Tibial artery (tissue), 4 donors: ENCODE measurements at regions not wholly inside any gene's neighbourhood (a gene's known extent, or its start where the extent isn't known, plus 50 kb on each side); places are given as distances from the start of the nearest gene placed in this dataset.
"Not testable (repeated sequence)": the region's sequence is repeated elsewhere in the genome, so short reads cannot be mapped to it uniquely, and the experiment has no call there.

ENCODE experiments used
- DNase-seq, 2 donors: peaks; one replicate each; pipeline ENCODE4 v3.0.0-alpha.2; 2019
- H3K27ac ChIP-seq, 2 donors: fragments of 200-600 bp; sonication (generic) in 1 of 2; 1 replicate in 1 of 2; 2 replicates in 1 of 2; pipeline ENCODE4 v1.5.1; 2018 to 2019; ENCODE audit warnings: mild to moderate bottlenecking in 1 of 2
- H3K27me3 ChIP-seq, 2 donors: fragments of 200-600 bp; sonication (generic) in 1 of 2; one replicate each; pipeline versions ENCODE4 v1.5.1 to v1.6.0; 2016 to 2019
- H3K36me3 ChIP-seq, 3 donors: fragments of 200-600 bp; sonication (generic) in 2 of 3; one replicate each; pipeline ENCODE4 v1.5.1; 2016 to 2019; ENCODE audit warnings: mild to moderate bottlenecking in 2 of 3
- H3K4me1 ChIP-seq, 4 donors: fragments of 200-600 bp; sonication (generic) in 2 of 4; 1 replicate in 3 of 4; 2 replicates in 1 of 4; pipeline ENCODE4 v1.5.1; 2016 to 2019
- H3K4me3 ChIP-seq, 2 donors: fragments of 200-600 bp; sonication (generic) in 1 of 2; 1 replicate in 1 of 2; 2 replicates in 1 of 2; pipeline ENCODE4 v1.5.1; 2018 to 2019; ENCODE audit warnings: mild to moderate bottlenecking in 2 of 2
- H3K9me3 ChIP-seq, 3 donors: fragments of 200-600 bp; sonication (generic) in 1 of 3; one replicate each; pipeline ENCODE4 v1.5.1; 2016 to 2019
- CTCF ChIP-seq, 2 experiments: fragments of 200-600 bp in 1 of 2; fragments of 450-650 bp in 1 of 2; IDR thresholded peaks; one replicate each; pipeline ENCODE4 v1.5.1; 2017 to 2019; ENCODE audit warnings: antibody characterized with exemption in 2 of 2, mild to moderate bottlenecking in 1 of 2, moderate library complexity in 1 of 2
- intact Hi-C: fragments of 100-400 bp; cut with DNase I; formaldehyde crosslinking; loops from one replicate; pipeline ENCODE4 v1.15.0; 2023; ENCODE audit warnings: low total_unique reads

GRCh38 chr6:170143401-170144150 is 147.3 kb downstream of the DLL1 start:
- Histone ChIP-seq H3K27me3 (no peaks in the 10 kb centered on the region), H3K9me3 (peaks cover 0 to 4% (median 0%) of the 10 kb centered on the region in 3 donors), H3K4me1 (peaks cover 0 to 5% (median 0%) of the 10 kb centered on the region in 4 donors), H3K4me3 (no peak overlapping the region), H3K27ac (no peak overlapping the region), H3K36me3 (no peaks in the 10 kb centered on the region)
- peak; percentile 8 to 46 for DNase-seq
- intact Hi-C loops, result no loop called here
- no peak for TF ChIP-seq CTCF (IDR thresholded peaks at IDR 0.05)

- intact Hi-C loops, result no loop called here
Measured at GRCh38 chr6:170142559-170142958, 148.3 kb downstream of the DLL1 start.

GRCh38 chr6:170141061-170141460 is 149.8 kb downstream of the DLL1 start:
- H3K36me3 ChIP-seq, H3K27me3 ChIP-seq, H3K9me3 ChIP-seq, H3K4me3 ChIP-seq, intact Hi-C loops, H3K27ac ChIP-seq, H3K4me1 ChIP-seq: not testable (repeated sequence)
- peak in 1 of 2 donors; percentile 9 for DNase-seq

More at GRCh38 chr6:170142559-170142958, 148.3 kb downstream of the DLL1 start:
- H3K4me3 ChIP-seq, result no peak overlapping the region
- H3K27ac ChIP-seq, result no peak overlapping the region
- H3K36me3 ChIP-seq, result no peaks in the 10 kb centered on the region
- peaks cover 0 to 4% (median 0%) of the 10 kb centered on the region in 4 donors for H3K4me1 ChIP-seq
- H3K9me3 ChIP-seq, result peaks cover 0 to 4% (median 0%) of the 10 kb centered on the region in 3 donors
- H3K27me3 ChIP-seq, result no peaks in the 10 kb centered on the region
- peak; percentile 1 to 27 for DNase-seq
- TF ChIP-seq CTCF (IDR thresholded peaks at IDR 0.05), result no peak

- no peaks in the 10 kb centered on the region for H3K27me3 ChIP-seq
- H3K4me3 ChIP-seq, result no peak overlapping the region
- peaks cover 0 to 4% (median 0%) of the 10 kb centered on the region in 3 donors for H3K9me3 ChIP-seq
- DNase-seq, result peak; percentile 11 to 47
- no peak for TF ChIP-seq CTCF (IDR thresholded peaks at IDR 0.05)
- H3K4me1 ChIP-seq, result no peaks in the 10 kb centered on the region
- H3K36me3 ChIP-seq, result no peaks in the 10 kb centered on the region
- intact Hi-C loops, result no loop called here
- no peak overlapping the region for H3K27ac ChIP-seq
Measured at GRCh38 chr6:170140129-170140528, 150.7 kb downstream of the DLL1 start.

- no peak for TF ChIP-seq CTCF (IDR thresholded peaks at IDR 0.05)
- no peaks in the 10 kb centered on the region for H3K36me3 ChIP-seq
- intact Hi-C loops, result no loop called here
- no peak overlapping the region for H3K27ac ChIP-seq
- DNase-seq, result peak; percentile 4 to 43
- H3K9me3 ChIP-seq, result peaks cover 0 to 4% (median 0%) of the 10 kb centered on the region in 3 donors
- no peaks in the 10 kb centered on the region for H3K27me3 ChIP-seq
- no peaks in the 10 kb centered on the region for H3K4me1 ChIP-seq
- no peak overlapping the region for H3K4me3 ChIP-seq
Measured at GRCh38 chr6:170139531-170139930, 151.3 kb downstream of the DLL1 start.

GRCh38 chr6:170139046-170139445 is 151.8 kb downstream of the DLL1 start:
- H3K27me3 ChIP-seq, H3K4me3 ChIP-seq, H3K27ac ChIP-seq, H3K9me3 ChIP-seq, intact Hi-C loops, H3K36me3 ChIP-seq, H3K4me1 ChIP-seq: not testable (repeated sequence)
- DNase-seq, result peak in 1 of 2 donors; percentile 46
